B cell (primary cell): ENCODE measurements at regions not wholly inside any gene's neighbourhood (a gene's known extent, or its start where the extent isn't known, plus 50 kb on each side); places are given as distances from the start of the nearest gene placed in this dataset.

ENCODE experiments used
- CTCF ChIP-seq: fragments of 200-600 bp; IDR thresholded peaks from one replicate; pipeline ENCODE4 v1.8.0; 2022; ENCODE audit warnings: antibody characterized with exemption, mild to moderate bottlenecking
- EZH2 ChIP-seq: IDR thresholded peaks from 2 replicates; pipeline ENCODE4 v1.6.1; 2012; ENCODE audit warnings: borderline replicate concordance, low read depth, mild to moderate bottlenecking, moderate library complexity, low read length; ENCODE audit not compliant: insufficient read depth, poor library complexity, severe bottlenecking

- TF ChIP-seq CTCF (no peak), EZH2 (no peak)
These were observed 598.5 kb downstream of the BNC2 start for GRCh38 chr9:16271967-16272366.
